ENCODE measurements at regions not wholly inside any gene's neighbourhood (a gene's known extent, or its start where the extent isn't known, plus 50 kb on each side); places are given as distances from the start of the nearest gene placed in this dataset.

DNA sequence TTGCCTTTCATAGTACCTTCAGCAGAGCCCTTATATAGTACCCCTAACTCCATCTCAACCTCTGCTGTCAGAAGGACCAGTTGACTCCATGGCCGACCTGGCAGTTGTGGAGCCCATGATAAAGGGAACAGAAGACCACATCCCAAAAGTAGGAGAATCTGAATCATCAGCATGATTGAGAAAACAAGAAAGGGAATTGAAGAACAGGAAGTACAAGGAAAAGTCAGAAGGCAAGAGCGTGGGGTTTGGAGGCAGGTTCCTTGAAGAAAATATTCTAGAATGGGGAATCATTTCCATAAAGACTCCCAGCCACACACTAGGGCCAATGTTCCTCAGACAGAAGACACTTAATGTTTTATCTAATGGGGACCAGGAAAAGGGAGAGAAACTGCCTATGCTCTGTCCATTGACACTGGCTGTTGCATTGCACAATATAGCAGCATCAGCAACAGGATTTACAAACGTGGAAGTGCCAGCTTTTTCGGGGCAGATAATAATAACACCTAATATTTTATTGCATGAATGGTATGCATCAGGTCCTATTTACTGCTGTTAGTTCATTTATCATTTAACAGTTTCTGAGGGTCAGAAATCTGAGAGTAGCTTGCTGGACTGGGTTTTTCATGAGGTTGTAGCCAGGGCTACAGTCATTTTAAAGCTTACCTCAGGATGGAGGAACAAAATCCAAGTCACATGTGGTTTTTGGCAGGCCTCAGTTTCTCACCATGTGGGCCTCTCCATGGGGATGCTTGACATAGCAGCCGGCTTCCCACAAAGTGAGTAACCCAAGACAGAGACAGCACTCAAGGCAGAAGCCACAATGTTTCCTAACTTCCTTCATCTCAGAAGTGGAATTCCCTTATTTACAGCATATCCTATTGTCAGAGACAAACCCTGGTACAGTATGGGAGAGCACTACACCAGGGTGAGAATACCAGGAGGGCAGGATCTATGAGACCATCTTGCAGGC lies 483.4 kb downstream of the PLPP3 start (continued):
- TF ChIP-seq, protein P1, sequence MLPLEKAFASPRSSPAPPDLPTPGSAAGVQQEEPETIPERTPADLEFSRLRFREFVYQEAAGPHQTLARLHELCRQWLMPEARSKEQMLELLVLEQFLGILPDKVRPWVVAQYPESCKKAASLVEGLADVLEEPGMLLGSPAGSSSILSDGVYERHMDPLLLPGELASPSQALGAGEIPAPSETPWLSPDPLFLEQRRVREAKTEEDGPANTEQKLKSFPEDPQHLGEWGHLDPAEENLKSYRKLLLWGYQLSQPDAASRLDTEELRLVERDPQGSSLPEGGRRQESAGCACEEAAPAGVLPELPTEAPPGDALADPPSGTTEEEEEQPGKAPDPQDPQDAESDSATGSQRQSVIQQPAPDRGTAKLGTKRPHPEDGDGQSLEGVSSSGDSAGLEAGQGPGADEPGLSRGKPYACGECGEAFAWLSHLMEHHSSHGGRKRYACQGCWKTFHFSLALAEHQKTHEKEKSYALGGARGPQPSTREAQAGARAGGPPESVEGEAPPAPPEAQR (CRISPR knock-in tag; IDR thresholded peaks at IDR 0.05) = no peak
- TF ChIP-seq, protein P2, sequence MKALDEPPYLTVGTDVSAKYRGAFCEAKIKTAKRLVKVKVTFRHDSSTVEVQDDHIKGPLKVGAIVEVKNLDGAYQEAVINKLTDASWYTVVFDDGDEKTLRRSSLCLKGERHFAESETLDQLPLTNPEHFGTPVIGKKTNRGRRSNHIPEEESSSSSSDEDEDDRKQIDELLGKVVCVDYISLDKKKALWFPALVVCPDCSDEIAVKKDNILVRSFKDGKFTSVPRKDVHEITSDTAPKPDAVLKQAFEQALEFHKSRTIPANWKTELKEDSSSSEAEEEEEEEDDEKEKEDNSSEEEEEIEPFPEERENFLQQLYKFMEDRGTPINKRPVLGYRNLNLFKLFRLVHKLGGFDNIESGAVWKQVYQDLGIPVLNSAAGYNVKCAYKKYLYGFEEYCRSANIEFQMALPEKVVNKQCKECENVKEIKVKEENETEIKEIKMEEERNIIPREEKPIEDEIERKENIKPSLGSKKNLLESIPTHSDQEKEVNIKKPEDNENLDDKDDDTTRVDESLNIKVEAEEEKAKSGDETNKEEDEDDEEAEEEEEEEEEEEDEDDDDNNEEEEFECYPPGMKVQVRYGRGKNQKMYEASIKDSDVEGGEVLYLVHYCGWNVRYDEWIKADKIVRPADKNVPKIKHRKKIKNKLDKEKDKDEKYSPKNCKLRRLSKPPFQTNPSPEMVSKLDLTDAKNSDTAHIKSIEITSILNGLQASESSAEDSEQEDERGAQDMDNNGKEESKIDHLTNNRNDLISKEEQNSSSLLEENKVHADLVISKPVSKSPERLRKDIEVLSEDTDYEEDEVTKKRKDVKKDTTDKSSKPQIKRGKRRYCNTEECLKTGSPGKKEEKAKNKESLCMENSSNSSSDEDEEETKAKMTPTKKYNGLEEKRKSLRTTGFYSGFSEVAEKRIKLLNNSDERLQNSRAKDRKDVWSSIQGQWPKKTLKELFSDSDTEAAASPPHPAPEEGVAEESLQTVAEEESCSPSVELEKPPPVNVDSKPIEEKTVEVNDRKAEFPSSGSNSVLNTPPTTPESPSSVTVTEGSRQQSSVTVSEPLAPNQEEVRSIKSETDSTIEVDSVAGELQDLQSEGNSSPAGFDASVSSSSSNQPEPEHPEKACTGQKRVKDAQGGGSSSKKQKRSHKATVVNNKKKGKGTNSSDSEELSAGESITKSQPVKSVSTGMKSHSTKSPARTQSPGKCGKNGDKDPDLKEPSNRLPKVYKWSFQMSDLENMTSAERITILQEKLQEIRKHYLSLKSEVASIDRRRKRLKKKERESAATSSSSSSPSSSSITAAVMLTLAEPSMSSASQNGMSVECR (CRISPR knock-in tag; IDR thresholded peaks at IDR 0.05; ENCODE audit: borderline replicate concordance) = no peak
- TF ChIP-seq, protein P3, sequence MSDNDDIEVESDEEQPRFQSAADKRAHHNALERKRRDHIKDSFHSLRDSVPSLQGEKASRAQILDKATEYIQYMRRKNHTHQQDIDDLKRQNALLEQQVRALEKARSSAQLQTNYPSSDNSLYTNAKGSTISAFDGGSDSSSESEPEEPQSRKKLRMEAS (CRISPR knock-in tag; IDR thresholded peaks at IDR 0.05) = no peak
- TF ChIP-seq, protein P4, sequence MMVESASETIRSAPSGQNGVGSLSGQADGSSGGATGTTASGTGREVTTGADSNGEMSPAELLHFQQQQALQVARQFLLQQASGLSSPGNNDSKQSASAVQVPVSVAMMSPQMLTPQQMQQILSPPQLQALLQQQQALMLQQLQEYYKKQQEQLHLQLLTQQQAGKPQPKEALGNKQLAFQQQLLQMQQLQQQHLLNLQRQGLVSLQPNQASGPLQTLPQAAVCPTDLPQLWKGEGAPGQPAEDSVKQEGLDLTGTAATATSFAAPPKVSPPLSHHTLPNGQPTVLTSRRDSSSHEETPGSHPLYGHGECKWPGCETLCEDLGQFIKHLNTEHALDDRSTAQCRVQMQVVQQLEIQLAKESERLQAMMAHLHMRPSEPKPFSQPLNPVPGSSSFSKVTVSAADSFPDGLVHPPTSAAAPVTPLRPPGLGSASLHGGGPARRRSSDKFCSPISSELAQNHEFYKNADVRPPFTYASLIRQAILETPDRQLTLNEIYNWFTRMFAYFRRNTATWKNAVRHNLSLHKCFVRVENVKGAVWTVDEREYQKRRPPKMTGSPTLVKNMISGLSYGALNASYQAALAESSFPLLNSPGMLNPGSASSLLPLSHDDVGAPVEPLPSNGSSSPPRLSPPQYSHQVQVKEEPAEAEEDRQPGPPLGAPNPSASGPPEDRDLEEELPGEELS (CRISPR knock-in tag; IDR thresholded peaks at IDR 0.05) = no peak
- TF ChIP-seq FOXP1 (CRISPR knock-in tag; IDR thresholded peaks at IDR 0.05; ENCODE audit: borderline replicate concordance) = no peak
- TF ChIP-seq, protein P5, sequence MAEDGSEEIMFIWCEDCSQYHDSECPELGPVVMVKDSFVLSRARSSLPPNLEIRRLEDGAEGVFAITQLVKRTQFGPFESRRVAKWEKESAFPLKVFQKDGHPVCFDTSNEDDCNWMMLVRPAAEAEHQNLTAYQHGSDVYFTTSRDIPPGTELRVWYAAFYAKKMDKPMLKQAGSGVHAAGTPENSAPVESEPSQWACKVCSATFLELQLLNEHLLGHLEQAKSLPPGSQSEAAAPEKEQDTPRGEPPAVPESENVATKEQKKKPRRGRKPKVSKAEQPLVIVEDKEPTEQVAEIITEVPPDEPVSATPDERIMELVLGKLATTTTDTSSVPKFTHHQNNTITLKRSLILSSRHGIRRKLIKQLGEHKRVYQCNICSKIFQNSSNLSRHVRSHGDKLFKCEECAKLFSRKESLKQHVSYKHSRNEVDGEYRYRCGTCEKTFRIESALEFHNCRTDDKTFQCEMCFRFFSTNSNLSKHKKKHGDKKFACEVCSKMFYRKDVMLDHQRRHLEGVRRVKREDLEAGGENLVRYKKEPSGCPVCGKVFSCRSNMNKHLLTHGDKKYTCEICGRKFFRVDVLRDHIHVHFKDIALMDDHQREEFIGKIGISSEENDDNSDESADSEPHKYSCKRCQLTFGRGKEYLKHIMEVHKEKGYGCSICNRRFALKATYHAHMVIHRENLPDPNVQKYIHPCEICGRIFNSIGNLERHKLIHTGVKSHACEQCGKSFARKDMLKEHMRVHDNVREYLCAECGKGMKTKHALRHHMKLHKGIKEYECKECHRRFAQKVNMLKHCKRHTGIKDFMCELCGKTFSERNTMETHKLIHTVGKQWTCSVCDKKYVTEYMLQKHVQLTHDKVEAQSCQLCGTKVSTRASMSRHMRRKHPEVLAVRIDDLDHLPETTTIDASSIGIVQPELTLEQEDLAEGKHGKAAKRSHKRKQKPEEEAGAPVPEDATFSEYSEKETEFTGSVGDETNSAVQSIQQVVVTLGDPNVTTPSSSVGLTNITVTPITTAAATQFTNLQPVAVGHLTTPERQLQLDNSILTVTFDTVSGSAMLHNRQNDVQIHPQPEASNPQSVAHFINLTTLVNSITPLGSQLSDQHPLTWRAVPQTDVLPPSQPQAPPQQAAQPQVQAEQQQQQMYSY (CRISPR knock-in tag; IDR thresholded peaks at IDR 0.05) = no peak
- TF ChIP-seq, protein P6, sequence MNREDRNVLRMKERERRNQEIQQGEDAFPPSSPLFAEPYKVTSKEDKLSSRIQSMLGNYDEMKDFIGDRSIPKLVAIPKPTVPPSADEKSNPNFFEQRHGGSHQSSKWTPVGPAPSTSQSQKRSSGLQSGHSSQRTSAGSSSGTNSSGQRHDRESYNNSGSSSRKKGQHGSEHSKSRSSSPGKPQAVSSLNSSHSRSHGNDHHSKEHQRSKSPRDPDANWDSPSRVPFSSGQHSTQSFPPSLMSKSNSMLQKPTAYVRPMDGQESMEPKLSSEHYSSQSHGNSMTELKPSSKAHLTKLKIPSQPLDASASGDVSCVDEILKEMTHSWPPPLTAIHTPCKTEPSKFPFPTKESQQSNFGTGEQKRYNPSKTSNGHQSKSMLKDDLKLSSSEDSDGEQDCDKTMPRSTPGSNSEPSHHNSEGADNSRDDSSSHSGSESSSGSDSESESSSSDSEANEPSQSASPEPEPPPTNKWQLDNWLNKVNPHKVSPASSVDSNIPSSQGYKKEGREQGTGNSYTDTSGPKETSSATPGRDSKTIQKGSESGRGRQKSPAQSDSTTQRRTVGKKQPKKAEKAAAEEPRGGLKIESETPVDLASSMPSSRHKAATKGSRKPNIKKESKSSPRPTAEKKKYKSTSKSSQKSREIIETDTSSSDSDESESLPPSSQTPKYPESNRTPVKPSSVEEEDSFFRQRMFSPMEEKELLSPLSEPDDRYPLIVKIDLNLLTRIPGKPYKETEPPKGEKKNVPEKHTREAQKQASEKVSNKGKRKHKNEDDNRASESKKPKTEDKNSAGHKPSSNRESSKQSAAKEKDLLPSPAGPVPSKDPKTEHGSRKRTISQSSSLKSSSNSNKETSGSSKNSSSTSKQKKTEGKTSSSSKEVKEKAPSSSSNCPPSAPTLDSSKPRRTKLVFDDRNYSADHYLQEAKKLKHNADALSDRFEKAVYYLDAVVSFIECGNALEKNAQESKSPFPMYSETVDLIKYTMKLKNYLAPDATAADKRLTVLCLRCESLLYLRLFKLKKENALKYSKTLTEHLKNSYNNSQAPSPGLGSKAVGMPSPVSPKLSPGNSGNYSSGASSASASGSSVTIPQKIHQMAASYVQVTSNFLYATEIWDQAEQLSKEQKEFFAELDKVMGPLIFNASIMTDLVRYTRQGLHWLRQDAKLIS (CRISPR knock-in tag; IDR thresholded peaks at IDR 0.05; ENCODE audit: borderline replicate concordance) = no peak
